H9 (cell line): ENCODE measurements at regions not wholly inside any gene's neighbourhood (a gene's known extent, or its start where the extent isn't known, plus 50 kb on each side); places are given as distances from the start of the nearest gene placed in this dataset.

Source experiments
- DNase-seq: peaks from one replicate; pipeline ENCODE4 v3.0.0-alpha.2; 2017
- H2AFZ ChIP-seq: one replicate; pipeline ENCODE4 v1.6.1; 2013; ENCODE audit warnings: mild to moderate bottlenecking, low read length, control low read depth, moderate library complexity
- H2AK5ac ChIP-seq: 2 replicates; pipeline ENCODE4 v1.6.1; 2013; ENCODE audit warnings: low read length, control low read depth, mixed read lengths; ENCODE audit not compliant: insufficient read length
- H2BK120ac ChIP-seq: one replicate; pipeline ENCODE4 v1.6.1; 2013; ENCODE audit warnings: low read depth, mild to moderate bottlenecking, low read length, control low read depth, inconsistent platforms; ENCODE audit not compliant: poor library complexity, severe bottlenecking
- H2BK12ac ChIP-seq: 2 replicates; pipeline ENCODE4 v1.6.1; 2013; ENCODE audit warnings: low read length, control low read depth, mixed read lengths, low read depth; ENCODE audit not compliant: insufficient read length
- H2BK15ac ChIP-seq: 2 replicates; pipeline ENCODE4 v1.6.1; 2013; ENCODE audit warnings: low read depth, low read length, control low read depth
- H2BK20ac ChIP-seq: one replicate; pipeline ENCODE4 v1.6.1; 2013; ENCODE audit warnings: low read depth, mild to moderate bottlenecking, low read length, control low read depth, inconsistent platforms; ENCODE audit not compliant: poor library complexity, severe bottlenecking
- H2BK5ac ChIP-seq: 2 replicates; pipeline ENCODE4 v1.6.1; 2013; ENCODE audit warnings: low read length, control low read depth, mixed read lengths; ENCODE audit not compliant: insufficient read length
- H3K14ac ChIP-seq: 2 replicates; pipeline ENCODE4 v1.6.1; 2013; ENCODE audit warnings: low read length, control low read depth; ENCODE audit not compliant: insufficient read depth
- H3K18ac ChIP-seq: 2 replicates; pipeline ENCODE4 v1.6.1; 2013; ENCODE audit warnings: low read depth, mild to moderate bottlenecking, mixed read lengths, low read length, control low read depth; ENCODE audit not compliant: insufficient read length
- H3K23ac ChIP-seq: 2 replicates; pipeline ENCODE4 v1.6.1; 2013; ENCODE audit warnings: low read length, control low read depth, mixed read lengths, low read depth; ENCODE audit not compliant: insufficient read length
- H3K23me2 ChIP-seq: 2 replicates; pipeline ENCODE4 v1.6.1; 2013; ENCODE audit warnings: low read depth, mild to moderate bottlenecking, mixed read lengths, low read length, control low read depth; ENCODE audit not compliant: insufficient read length, poor library complexity, severe bottlenecking
- H3K27ac ChIP-seq: 2 replicates; pipeline ENCODE4 v1.5.1; 2013; ENCODE audit warnings: low read length, control low read depth, mixed read lengths, low read depth; ENCODE audit not compliant: insufficient read length
- H3K27me3 ChIP-seq: 2 replicates; pipeline ENCODE4 v1.6.1; 2013; ENCODE audit warnings: low read length, control low read depth, inconsistent platforms; ENCODE audit not compliant: insufficient read depth
- H3K4ac ChIP-seq: 2 replicates; pipeline ENCODE4 v1.6.1; 2013; ENCODE audit warnings: low read depth, mild to moderate bottlenecking, control low read depth, inconsistent platforms, low read length, moderate library complexity
- H3K4me1 ChIP-seq: 2 replicates; pipeline ENCODE4 v1.6.1; 2013; ENCODE audit warnings: low read length, control low read depth, inconsistent platforms; ENCODE audit not compliant: insufficient read depth
- H3K4me2 ChIP-seq: 2 replicates; pipeline ENCODE4 v1.6.1; 2013; ENCODE audit warnings: low read length, control low read depth, mixed read lengths; ENCODE audit not compliant: insufficient read length, insufficient read depth
- H3K56ac ChIP-seq: 2 replicates; pipeline ENCODE4 v1.6.1; 2013; ENCODE audit warnings: low read depth, mild to moderate bottlenecking, mixed read lengths, low read length, control low read depth; ENCODE audit not compliant: insufficient read length
- H3K79me1 ChIP-seq: 2 replicates; pipeline ENCODE4 v1.6.1; 2013; ENCODE audit warnings: low read depth, mild to moderate bottlenecking, moderate library complexity, low read length, control low read depth, inconsistent platforms; ENCODE audit not compliant: insufficient read depth, poor library complexity, severe bottlenecking
- H3K79me2 ChIP-seq: 2 replicates; pipeline ENCODE4 v1.6.1; 2013; ENCODE audit warnings: low read length, control low read depth, inconsistent platforms; ENCODE audit not compliant: insufficient read depth
- H3K9ac ChIP-seq: 2 replicates; pipeline ENCODE4 v1.6.1; 2013; ENCODE audit warnings: low read length, control low read depth, mixed read lengths; ENCODE audit not compliant: insufficient read length; ENCODE audit errors: extremely low read depth
- H3K9me3 ChIP-seq: one replicate; pipeline ENCODE4 v1.6.1; 2013; ENCODE audit warnings: low read depth, low read length, inconsistent platforms; ENCODE audit not compliant: control insufficient read depth
- H3T11ph ChIP-seq: one replicate; pipeline ENCODE4 v1.6.1; 2013; ENCODE audit warnings: mild to moderate bottlenecking, low read length, control low read depth, inconsistent platforms
- H4K20me1 ChIP-seq: one replicate; pipeline ENCODE4 v1.6.1; 2013; ENCODE audit not compliant: control insufficient read depth, insufficient read length, insufficient read depth
- H4K5ac ChIP-seq: 2 replicates; pipeline ENCODE4 v1.6.1; 2013; ENCODE audit warnings: low read depth, mild to moderate bottlenecking, mixed read lengths, low read length, control low read depth; ENCODE audit not compliant: insufficient read length
- H4K8ac ChIP-seq: replicated peaks from 2 replicates; pipeline ENCODE4 v1.6.1; 2013; ENCODE audit warnings: low read length, control low read depth, mixed read lengths, low read depth; ENCODE audit not compliant: insufficient read length
- H4K91ac ChIP-seq: 2 replicates; pipeline ENCODE4 v1.6.1; 2013; ENCODE audit warnings: low read depth, mild to moderate bottlenecking, moderate library complexity, mixed read lengths, low read length, control low read depth; ENCODE audit not compliant: insufficient read length
- H3K27ac Mint-ChIP-seq, 3 experiments: 2 replicates in 2 of 3; 3 replicates in 1 of 3; pipeline ENCODE4 v1.8.0; 2020 to 2021; ENCODE audit warnings: mixed read lengths in 3 of 3, mild to moderate bottlenecking in 1 of 3, moderate library complexity in 1 of 3
- H3K27me3 Mint-ChIP-seq: 2 replicates; pipeline ENCODE4 v1.8.0; 2021; ENCODE audit warnings: low read depth, mild to moderate bottlenecking, moderate library complexity, mixed read lengths
- H3K36me3 Mint-ChIP-seq, 3 experiments: 2 replicates in 2 of 3; 3 replicates in 1 of 3; pipeline ENCODE4 v1.8.0; 2020 to 2021; ENCODE audit warnings: low read depth in 3 of 3, mixed read lengths in 3 of 3; ENCODE audit not compliant: insufficient read depth in 1 of 3
- H3K4me1 Mint-ChIP-seq, 2 experiments: 2 replicates each; pipeline ENCODE4 v1.8.0; 2020; ENCODE audit warnings: mixed read lengths in 2 of 2
- H3K4me3 Mint-ChIP-seq, 2 experiments: 2 replicates in 1 of 2; 3 replicates in 1 of 2; pipeline ENCODE4 v1.8.0; 2020 to 2021; ENCODE audit warnings: mild to moderate bottlenecking in 2 of 2, mixed read lengths in 2 of 2, moderate library complexity in 1 of 2
- H3K9me3 Mint-ChIP-seq, 2 experiments: 2 replicates in 1 of 2; 3 replicates in 1 of 2; pipeline ENCODE4 v1.8.0; 2020; ENCODE audit warnings: mild to moderate bottlenecking in 2 of 2, mixed read lengths in 2 of 2, moderate library complexity in 1 of 2
- WGBS: extraction: QIAGEN DNeasy Blood & Tissue Kit; methylation state at CpG from one replicate; pipeline ENCODE4 v1.1.7; 2013; ENCODE audit warnings: missing lambda C conversion rate, low lambda C conversion rate, mixed read lengths; ENCODE audit not compliant: insufficient read length; ENCODE audit errors: extremely low coverage; 5-methylcytosine and 5-hydroxymethylcytosine counted together
- TF ChIP-seq, protein P1 (sequence below): fragments of 200-600 bp; sonication (generic); conservative IDR thresholded peaks from 3 replicates; pipeline ENCODE4 v1.8.0; 2021; ENCODE audit warnings: antibody characterized with exemption, mild to moderate bottlenecking

- Histone ChIP-seq H3K79me2 (no peaks in the 10 kb centered on the region), H4K91ac (no peak overlapping the region), H2BK120ac (no peak overlapping the region), H2BK5ac (no peak overlapping the region), H2BK15ac (no peak overlapping the region), H3K79me1 (no peaks in the 10 kb centered on the region), H2BK20ac (no peak overlapping the region), H4K20me1 (no peaks in the 10 kb centered on the region), H3K4me2 (no peak overlapping the region), H2BK12ac (no peak overlapping the region), H3T11ph (no peak overlapping the region), H3K9me3 (no peaks in the 10 kb centered on the region), H3K23ac (no peak overlapping the region), H3K14ac (no peak overlapping the region; the same call in 1 of the 2 replicates), H4K8ac (no peak overlapping the region), H2AK5ac (no peak overlapping the region), H3K9ac (no peak overlapping the region), H3K4me1 (peaks cover 5% of the 10 kb centered on the region; the same call in 1 of the 2 replicates), H3K18ac (no peak overlapping the region), H3K56ac (no peak overlapping the region), H4K5ac (no peak overlapping the region), H3K27ac (peak overlapping the region; percentile 1), H3K27me3 (no peaks in the 10 kb centered on the region), H3K23me2 (no peaks in the 10 kb centered on the region), H2AFZ (no peak overlapping the region), H3K4ac (no peak overlapping the region)
- H3K27me3 Mint-ChIP-seq: no peaks in the 10 kb centered on the region
- no peaks in the 10 kb centered on the region; a peak in 1 of 7 replicates for H3K36me3 Mint-ChIP-seq
- no peak overlapping the region for H3K4me3 Mint-ChIP-seq
- no peaks in the 10 kb centered on the region for H3K9me3 Mint-ChIP-seq
- DNase-seq: no peak
- no CpG with 5 or more reads among the region's 4 CpGs for WGBS
- peak overlapping the region; percentile 62 to 77 (median 63); a peak in 5 of 7 replicates for H3K27ac Mint-ChIP-seq
- H3K4me1 Mint-ChIP-seq: peaks cover 30% of the 10 kb centered on the region in 2 experiments
- TF ChIP-seq, protein P1, sequence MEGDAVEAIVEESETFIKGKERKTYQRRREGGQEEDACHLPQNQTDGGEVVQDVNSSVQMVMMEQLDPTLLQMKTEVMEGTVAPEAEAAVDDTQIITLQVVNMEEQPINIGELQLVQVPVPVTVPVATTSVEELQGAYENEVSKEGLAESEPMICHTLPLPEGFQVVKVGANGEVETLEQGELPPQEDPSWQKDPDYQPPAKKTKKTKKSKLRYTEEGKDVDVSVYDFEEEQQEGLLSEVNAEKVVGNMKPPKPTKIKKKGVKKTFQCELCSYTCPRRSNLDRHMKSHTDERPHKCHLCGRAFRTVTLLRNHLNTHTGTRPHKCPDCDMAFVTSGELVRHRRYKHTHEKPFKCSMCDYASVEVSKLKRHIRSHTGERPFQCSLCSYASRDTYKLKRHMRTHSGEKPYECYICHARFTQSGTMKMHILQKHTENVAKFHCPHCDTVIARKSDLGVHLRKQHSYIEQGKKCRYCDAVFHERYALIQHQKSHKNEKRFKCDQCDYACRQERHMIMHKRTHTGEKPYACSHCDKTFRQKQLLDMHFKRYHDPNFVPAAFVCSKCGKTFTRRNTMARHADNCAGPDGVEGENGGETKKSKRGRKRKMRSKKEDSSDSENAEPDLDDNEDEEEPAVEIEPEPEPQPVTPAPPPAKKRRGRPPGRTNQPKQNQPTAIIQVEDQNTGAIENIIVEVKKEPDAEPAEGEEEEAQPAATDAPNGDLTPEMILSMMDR: peak; percentile 33; the same call in 2 of the 3 replicates
These were observed 1204.6 kb upstream of the TMPRSS15 start for GRCh38 chr21:19608101-19608621.
